GM12865 (cell line): ENCODE measurements at regions not wholly inside any gene's neighbourhood (a gene's known extent, or its start where the extent isn't known, plus 50 kb on each side); places are given as distances from the start of the nearest gene placed in this dataset.

Source experiments
- DNase-seq: peaks from one replicate; pipeline ENCODE4 v3.0.0; 2010; ENCODE audit warnings: low read depth
- H3K4me3 ChIP-seq: 2 replicates; pipeline ENCODE4 v1.5.1; 2011; ENCODE audit warnings: mild to moderate bottlenecking, low read depth, low read length, control low read depth
- TF ChIP-seq, protein P1 (sequence below): IDR thresholded peaks from 2 replicates; pipeline ENCODE4 v1.5.1; 2011; ENCODE audit warnings: low read length, control low read depth, low read depth, inconsistent platforms; ENCODE audit not compliant: insufficient read depth; ENCODE audit errors: missing control alignments

DNA sequence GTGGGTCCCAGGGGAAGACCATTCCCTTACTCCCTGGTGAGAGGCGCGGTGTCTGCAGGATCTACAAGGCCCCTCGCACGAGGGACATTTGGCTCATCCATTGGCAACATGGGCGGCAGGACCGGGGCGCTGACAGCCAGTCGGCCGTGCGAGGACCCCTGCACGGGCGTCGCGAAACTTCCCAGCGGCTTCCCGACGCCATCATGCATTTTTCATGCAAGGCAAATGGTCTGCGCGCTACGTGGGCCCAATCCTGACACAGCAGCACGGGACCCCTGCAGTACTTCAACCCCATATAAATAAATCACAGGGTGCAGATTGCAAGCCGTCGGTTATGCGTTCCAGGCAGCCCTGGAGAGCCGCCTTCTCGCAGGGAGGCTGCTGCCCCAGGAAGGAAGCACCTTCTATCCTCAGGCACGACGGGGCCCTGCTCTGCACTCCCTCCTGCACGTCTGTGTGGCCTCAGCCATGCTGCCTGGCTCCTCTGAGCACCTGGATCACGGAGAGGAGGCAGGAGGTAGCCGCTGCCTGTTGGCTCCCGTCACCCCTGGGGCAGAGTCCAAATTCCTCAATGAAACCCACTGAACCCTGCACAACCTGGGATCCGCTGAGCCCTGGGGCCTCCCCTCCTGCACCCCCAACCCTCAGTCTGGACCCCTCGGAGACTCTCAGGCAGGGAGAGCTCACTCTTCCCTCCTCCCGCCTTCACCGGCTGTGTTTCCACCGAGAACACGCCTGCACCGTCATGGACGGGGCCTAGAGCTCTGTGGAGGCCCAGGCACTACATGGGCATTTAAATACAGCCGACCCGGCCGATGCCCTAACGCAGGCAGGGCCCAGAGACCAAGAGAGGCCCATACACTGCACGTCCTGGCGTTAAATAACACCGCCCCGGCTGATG lies 90.5 kb downstream of the PDGFA start:
- no peak for DNase-seq
- TF ChIP-seq, protein P1, sequence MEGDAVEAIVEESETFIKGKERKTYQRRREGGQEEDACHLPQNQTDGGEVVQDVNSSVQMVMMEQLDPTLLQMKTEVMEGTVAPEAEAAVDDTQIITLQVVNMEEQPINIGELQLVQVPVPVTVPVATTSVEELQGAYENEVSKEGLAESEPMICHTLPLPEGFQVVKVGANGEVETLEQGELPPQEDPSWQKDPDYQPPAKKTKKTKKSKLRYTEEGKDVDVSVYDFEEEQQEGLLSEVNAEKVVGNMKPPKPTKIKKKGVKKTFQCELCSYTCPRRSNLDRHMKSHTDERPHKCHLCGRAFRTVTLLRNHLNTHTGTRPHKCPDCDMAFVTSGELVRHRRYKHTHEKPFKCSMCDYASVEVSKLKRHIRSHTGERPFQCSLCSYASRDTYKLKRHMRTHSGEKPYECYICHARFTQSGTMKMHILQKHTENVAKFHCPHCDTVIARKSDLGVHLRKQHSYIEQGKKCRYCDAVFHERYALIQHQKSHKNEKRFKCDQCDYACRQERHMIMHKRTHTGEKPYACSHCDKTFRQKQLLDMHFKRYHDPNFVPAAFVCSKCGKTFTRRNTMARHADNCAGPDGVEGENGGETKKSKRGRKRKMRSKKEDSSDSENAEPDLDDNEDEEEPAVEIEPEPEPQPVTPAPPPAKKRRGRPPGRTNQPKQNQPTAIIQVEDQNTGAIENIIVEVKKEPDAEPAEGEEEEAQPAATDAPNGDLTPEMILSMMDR = no peak
- H3K4me3 ChIP-seq = no peak overlapping the region

DNA sequence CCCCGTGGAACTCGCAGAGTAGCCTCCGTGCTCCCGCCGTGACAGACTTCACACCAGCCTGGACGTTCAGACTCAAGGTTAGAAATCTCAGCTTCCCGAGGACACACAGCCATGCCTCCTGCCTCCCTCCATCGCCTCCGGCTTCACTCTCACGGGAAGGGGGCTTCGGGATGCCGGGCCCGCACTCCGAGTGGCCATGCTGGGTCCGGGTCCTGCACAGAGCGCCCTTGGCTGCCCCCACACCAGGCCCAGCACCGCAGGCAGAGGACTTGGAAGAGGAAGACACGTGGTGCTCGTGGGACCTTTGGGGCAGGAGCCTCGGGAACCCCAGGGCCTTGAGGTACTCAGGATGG lies 89.8 kb downstream of the PDGFA start:
- H3K4me3 ChIP-seq = no peak overlapping the region
- DNase-seq = no peak
- TF ChIP-seq, protein P1 = no peak

DNA sequence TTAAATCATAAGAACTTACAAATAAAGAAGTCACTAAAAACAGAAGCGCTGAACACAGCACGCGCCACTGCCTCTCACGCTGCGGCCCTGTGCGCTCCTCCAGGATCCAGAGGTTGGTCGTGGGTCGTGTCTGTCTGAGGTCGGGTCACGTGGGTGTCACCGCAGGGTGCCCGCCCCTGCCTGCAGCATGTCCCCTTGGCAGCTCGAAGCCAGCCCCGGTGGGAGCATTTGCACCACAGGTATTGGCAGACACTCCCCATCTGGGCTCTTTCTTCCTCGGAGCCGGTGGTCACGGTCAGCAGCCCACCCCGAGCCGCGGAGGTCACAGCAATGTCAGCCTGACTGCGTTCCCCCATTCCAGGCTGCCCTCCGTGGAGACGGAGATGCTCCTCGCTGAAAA lies 88.6 kb downstream of the PDGFA start:
- DNase-seq = no peak
- TF ChIP-seq, protein P1 = no peak
- no peak overlapping the region for H3K4me3 ChIP-seq

DNA sequence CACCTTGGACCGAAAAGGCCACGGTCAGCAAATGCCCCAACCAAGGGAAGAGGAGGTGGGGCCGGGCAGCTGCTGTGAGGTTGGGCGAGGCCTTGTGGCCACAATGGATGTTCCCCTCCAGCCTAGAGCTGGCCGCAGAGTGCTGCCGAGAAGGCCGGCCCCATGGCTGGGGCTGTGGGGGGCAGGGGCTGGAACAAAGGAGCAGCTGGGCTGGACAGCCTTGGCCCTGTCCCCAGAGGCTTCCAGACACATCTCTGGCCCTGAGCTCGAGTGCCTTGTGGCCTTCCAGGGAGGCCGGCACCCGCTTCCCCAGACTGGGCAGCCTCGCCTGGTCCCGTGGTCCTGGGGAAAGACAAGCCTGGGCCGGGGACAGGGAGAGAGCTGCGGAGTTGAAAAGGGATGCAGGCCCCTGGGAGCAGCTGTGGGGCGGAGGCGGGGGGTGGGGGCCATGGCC lies 88.0 kb downstream of the PDGFA start:
- DNase-seq = no peak
- H3K4me3 ChIP-seq = no peak overlapping the region
- TF ChIP-seq, protein P1 = no peak

DNA sequence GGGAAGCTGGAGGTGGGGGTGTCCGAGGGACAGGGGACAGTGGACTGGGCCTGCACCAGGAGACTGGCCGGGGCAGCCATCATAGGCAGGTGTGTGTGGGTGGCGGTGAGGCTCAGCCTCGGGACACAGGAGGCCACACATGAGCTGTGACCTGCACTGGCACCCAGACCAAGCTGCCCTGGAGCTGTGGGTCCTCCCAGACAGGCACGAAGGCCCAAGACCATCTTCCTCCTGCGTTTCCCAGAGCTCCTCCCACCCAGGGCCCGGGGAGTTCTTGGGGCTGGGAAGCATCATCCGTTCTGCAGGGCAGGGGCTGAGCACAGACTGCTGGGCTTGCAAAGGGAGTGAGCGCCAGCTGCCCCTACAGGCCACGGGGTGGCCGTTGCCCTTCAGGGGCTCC lies 87.4 kb downstream of the PDGFA start:
- DNase-seq = no peak
- TF ChIP-seq, protein P1 = no peak
- no peak overlapping the region for H3K4me3 ChIP-seq

DNA sequence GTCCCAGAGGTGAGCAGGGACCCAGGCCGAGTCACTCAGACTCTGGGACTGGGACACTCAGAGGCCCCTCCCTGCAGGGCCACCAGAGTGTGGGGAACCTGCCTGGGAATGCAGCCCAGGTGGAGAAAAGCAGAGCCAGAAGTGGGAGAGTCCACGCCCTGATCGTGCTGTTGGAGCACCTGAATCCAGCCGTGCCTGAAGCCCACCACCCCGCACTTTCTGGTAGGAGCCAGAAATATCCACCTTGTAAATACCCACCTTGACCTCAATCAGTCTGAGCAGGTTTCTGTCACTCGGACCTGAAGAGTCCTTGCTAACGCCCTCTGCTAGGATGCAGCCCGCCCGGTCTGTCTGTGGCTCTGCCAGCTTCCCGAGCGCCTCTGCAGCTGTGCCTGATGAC lies 86.7 kb downstream of the PDGFA start:
- TF ChIP-seq, protein P1 = no peak

DNA sequence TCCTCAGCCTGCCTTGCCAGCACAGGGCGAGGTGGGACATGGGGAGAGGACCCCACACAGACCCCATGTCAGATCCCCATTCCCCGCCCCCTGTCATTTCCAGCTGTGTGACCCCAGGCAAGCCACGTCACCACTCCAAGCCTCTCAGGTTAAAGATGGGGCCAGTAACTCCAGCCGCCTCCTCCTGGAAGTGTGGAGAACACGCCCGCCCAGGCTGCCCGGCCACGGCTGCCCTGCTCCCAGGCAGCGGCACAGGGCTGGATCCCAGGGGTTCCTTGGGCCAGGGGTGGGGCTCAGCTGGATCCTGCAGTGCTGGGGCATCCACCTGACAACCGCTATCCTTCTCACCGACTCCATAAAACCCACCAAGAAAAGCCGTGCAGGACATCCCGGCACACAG lies 86.1 kb downstream of the PDGFA start:
- H3K4me3 ChIP-seq = no peak overlapping the region
- TF ChIP-seq, protein P1 = no peak
- DNase-seq = no peak

More for the DNA sequence above, 86.7 kb downstream of the PDGFA start:
- DNase-seq = no peak
- no peak overlapping the region for H3K4me3 ChIP-seq
